Gastroesophageal sphincter (tissue), 3 donors: ENCODE measurements at regions not wholly inside any gene's neighbourhood (a gene's known extent, or its start where the extent isn't known, plus 50 kb on each side); places are given as distances from the start of the nearest gene placed in this dataset.

Source experiments
- EP300 ChIP-seq: sonication (generic); formaldehyde crosslinking; IDR thresholded peaks from one replicate; pipeline ENCODE4 v1.6.1; 2017; ENCODE audit warnings: antibody characterized with exemption, mild to moderate bottlenecking
- POLR2A ChIP-seq, 2 donors: fragments of 450-650 bp; IDR thresholded peaks; one replicate each; pipeline ENCODE4 v1.6.1; 2017; ENCODE audit warnings: antibody characterized with exemption in 2 of 2, mild to moderate bottlenecking in 2 of 2, moderate library complexity in 1 of 2
- POLR2AphosphoS5 ChIP-seq: sonication (generic); formaldehyde crosslinking; IDR thresholded peaks from one replicate; pipeline ENCODE4 v1.6.1; 2017; ENCODE audit warnings: antibody characterized with exemption
- TF ChIP-seq, protein P1 (sequence below), 4 experiments: fragments of 200-600 bp in 2 of 4; fragments of 450-650 bp in 2 of 4; sonication (generic) in 1 of 4; IDR thresholded peaks; one replicate each; pipeline ENCODE4 v1.5.1; 2017 to 2019; ENCODE audit warnings: antibody characterized with exemption in 4 of 4, mild to moderate bottlenecking in 2 of 4, moderate library complexity in 2 of 4

DNA sequence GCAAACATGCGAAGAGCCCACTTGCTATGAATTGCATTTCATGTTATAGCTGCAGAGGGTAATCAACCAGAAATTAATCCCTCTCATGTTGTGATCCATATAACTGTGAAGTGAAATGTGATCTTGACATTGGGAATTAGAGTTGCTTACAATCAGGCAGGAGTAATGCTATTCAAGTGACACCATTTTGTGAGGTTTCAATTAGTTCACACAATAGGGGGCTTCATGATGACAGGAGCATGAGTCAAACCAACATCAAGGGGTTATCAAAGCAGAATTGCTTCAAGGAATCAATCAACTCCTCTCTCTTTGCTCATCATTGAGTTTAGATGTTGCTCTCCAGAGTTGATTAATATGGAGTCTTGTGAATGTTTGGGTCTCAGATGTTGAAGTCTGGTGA, 1585.2 kb upstream of the TENM4 start:
- TF ChIP-seq, protein P1, sequence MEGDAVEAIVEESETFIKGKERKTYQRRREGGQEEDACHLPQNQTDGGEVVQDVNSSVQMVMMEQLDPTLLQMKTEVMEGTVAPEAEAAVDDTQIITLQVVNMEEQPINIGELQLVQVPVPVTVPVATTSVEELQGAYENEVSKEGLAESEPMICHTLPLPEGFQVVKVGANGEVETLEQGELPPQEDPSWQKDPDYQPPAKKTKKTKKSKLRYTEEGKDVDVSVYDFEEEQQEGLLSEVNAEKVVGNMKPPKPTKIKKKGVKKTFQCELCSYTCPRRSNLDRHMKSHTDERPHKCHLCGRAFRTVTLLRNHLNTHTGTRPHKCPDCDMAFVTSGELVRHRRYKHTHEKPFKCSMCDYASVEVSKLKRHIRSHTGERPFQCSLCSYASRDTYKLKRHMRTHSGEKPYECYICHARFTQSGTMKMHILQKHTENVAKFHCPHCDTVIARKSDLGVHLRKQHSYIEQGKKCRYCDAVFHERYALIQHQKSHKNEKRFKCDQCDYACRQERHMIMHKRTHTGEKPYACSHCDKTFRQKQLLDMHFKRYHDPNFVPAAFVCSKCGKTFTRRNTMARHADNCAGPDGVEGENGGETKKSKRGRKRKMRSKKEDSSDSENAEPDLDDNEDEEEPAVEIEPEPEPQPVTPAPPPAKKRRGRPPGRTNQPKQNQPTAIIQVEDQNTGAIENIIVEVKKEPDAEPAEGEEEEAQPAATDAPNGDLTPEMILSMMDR (IDR thresholded peaks at IDR 0.05), result no peak
- TF ChIP-seq POLR2A (IDR thresholded peaks at IDR 0.05), result no peak
- TF ChIP-seq POLR2AphosphoS5, result no peak
- TF ChIP-seq EP300, result no peak
